Caco-2 (cell line): ENCODE measurements at regions not wholly inside any gene's neighbourhood (a gene's known extent, or its start where the extent isn't known, plus 50 kb on each side); places are given as distances from the start of the nearest gene placed in this dataset.

Experiments
- BruUV-seq: library from RNA; stranded (reverse); fragments of 400-500 nt; replicated peaks from 2 replicates; lab custom pipeline; 2021; lab: Mats Ljungman, UMichigan
- CTCF ChIA-PET: fragments of 300-600 bp; sonication (Branson Sonifier 250); formaldehyde crosslinking; loops from one replicate; lab custom pipeline; 2022; ENCODE audit warnings: antibody characterized with exemption; lab: Charles Lee
- POLR2A ChIA-PET: fragments of 300-600 bp; sonication (Branson Sonifier 250); formaldehyde crosslinking; loops from one replicate; lab custom pipeline; 2022; ENCODE audit warnings: antibody characterized with exemption; lab: Charles Lee
- DNase-seq, 2 experiments: peaks; one replicate each; pipeline versions ENCODE4 v3.0.0 to v3.0.0-alpha.2; 2020 to 2022
- H3K27me3 ChIP-seq: replicated peaks from 2 replicates; pipeline ENCODE4 v1.6.0; 2011; ENCODE audit warnings: low read length; ENCODE audit not compliant: control insufficient read depth, insufficient read depth
- H3K36me3 ChIP-seq: 2 replicates; pipeline ENCODE4 v1.5.1; 2011; ENCODE audit warnings: low read length; ENCODE audit not compliant: control insufficient read depth, insufficient read depth
- H3K4me1 ChIP-seq: fragments of 250-450 bp; sonication (Bioruptor Pico); 2 replicates; pipeline ENCODE4 v1.5.1; 2020; ENCODE audit warnings: mild to moderate bottlenecking
- H3K4me3 ChIP-seq: 2 replicates; pipeline ENCODE4 v1.5.1; 2011; ENCODE audit warnings: low read depth, mild to moderate bottlenecking, control low read depth, low read length
- H3K9me3 ChIP-seq: fragments of 250-450 bp; sonication (Bioruptor Pico); 2 replicates; pipeline ENCODE4 v1.5.1; 2020; ENCODE audit warnings: mild to moderate bottlenecking, moderate library complexity
- H3K27ac Mint-ChIP-seq: one replicate; pipeline ENCODE4 v1.8.0; 2022; ENCODE audit warnings: mixed read lengths; ENCODE audit not compliant: unreplicated experiment
- H3K27me3 Mint-ChIP-seq: one replicate; pipeline ENCODE4 v1.8.0; 2022; ENCODE audit warnings: mixed read lengths; ENCODE audit not compliant: insufficient read depth, unreplicated experiment
- H3K36me3 Mint-ChIP-seq: one replicate; pipeline ENCODE4 v1.8.0; 2022; ENCODE audit warnings: mild to moderate bottlenecking, mixed read lengths; ENCODE audit not compliant: insufficient read depth, unreplicated experiment
- H3K4me1 Mint-ChIP-seq: one replicate; pipeline ENCODE4 v1.8.0; 2022; ENCODE audit warnings: low read depth, mixed read lengths; ENCODE audit not compliant: unreplicated experiment
- H3K4me3 Mint-ChIP-seq: one replicate; pipeline ENCODE4 v1.8.0; 2022; ENCODE audit warnings: mild to moderate bottlenecking, moderate library complexity, mixed read lengths; ENCODE audit not compliant: unreplicated experiment
- H3K9me3 Mint-ChIP-seq: one replicate; pipeline ENCODE4 v1.8.0; 2022; ENCODE audit warnings: mixed read lengths; ENCODE audit not compliant: unreplicated experiment
- CTCF ChIP-seq, 2 experiments: fragments of 200-600 bp in 1 of 2; IDR thresholded peaks; 1 replicate in 1 of 2; 2 replicates in 1 of 2; pipeline versions ENCODE4 v1.5.1 to v1.8.0; 2011 to 2022; ENCODE audit warnings: antibody characterized with exemption in 1 of 2, control low read depth in 1 of 2, inconsistent platforms in 1 of 2, low read depth in 1 of 2, low read length in 1 of 2, mild to moderate bottlenecking in 1 of 2, moderate library complexity in 1 of 2; ENCODE audit not compliant: insufficient read depth in 1 of 2, severe bottlenecking in 1 of 2, unreplicated experiment in 1 of 2
- intact Hi-C: fragments of 100-400 bp; cut with micrococcal nuclease; formaldehyde crosslinking; loops from one replicate; pipeline ENCODE4 v1.10.0; 2022; ENCODE audit not compliant: unreplicated experiment

- Mint-ChIP-seq H3K9me3 (peaks cover 24% of the 10 kb centered on the region), H3K36me3 (no peaks in the 10 kb centered on the region), H3K4me3 (no peak overlapping the region), H3K27me3 (no peaks in the 10 kb centered on the region), H3K4me1 (peaks cover 5% of the 10 kb centered on the region), H3K27ac (no peak overlapping the region)
- POLR2A ChIA-PET, result no interaction called here
- Histone ChIP-seq H3K9me3 (no peaks in the 10 kb centered on the region; the same call in 1 of the 2 replicates), H3K4me1 (peaks cover 2% of the 10 kb centered on the region), H3K36me3 (no peaks in the 10 kb centered on the region), H3K27me3 (no peaks in the 10 kb centered on the region), H3K4me3 (no peak overlapping the region)
- intact Hi-C loops, result no loop called here
- no TSS peak for BruUV-seq
- DNase-seq, result no peak
- TF ChIP-seq CTCF (IDR thresholded peaks at IDR 0.05; ENCODE audit: insufficient read depth in 1 of 2, low read depth in 1 of 2, low read length in 1 of 2, severe bottlenecking in 1 of 2, unreplicated experiment in 1 of 2), result no peak
- CTCF ChIA-PET, result no interaction called here
Measured at GRCh38 chr13:95497381-95497807, 55.1 kb upstream of the CLDN10 start.

- ChIA-PET POLR2A (no interaction called here), CTCF (no interaction called here)
- H3K9me3 ChIP-seq, result no peaks in the 10 kb centered on the region; the same call in 1 of the 2 replicates
- Mint-ChIP-seq H3K27ac (no peak overlapping the region), H3K36me3 (no peaks in the 10 kb centered on the region), H3K4me1 (no peaks in the 10 kb centered on the region), H3K4me3 (no peak overlapping the region), H3K27me3 (no peaks in the 10 kb centered on the region), H3K9me3 (peaks cover 24% of the 10 kb centered on the region)
- H3K36me3 ChIP-seq, result no peaks in the 10 kb centered on the region
- no peaks in the 10 kb centered on the region for H3K27me3 ChIP-seq
- no peak for TF ChIP-seq CTCF (IDR thresholded peaks at IDR 0.05; ENCODE audit: insufficient read depth in 1 of 2, low read depth in 1 of 2, low read length in 1 of 2, severe bottlenecking in 1 of 2, unreplicated experiment in 1 of 2)
- BruUV-seq, result no TSS peak
- H3K4me1 ChIP-seq, result no peaks in the 10 kb centered on the region
- no peak overlapping the region for H3K4me3 ChIP-seq
- no peak for DNase-seq
- intact Hi-C loops, result no loop called here
Measured at GRCh38 chr13:95498886-95499285, 53.6 kb upstream of the CLDN10 start.

- POLR2A ChIA-PET, result no interaction called here
- H3K27me3 ChIP-seq, result no peaks in the 10 kb centered on the region
- Mint-ChIP-seq H3K4me1 (no peaks in the 10 kb centered on the region), H3K27ac (no peak overlapping the region), H3K9me3 (peaks cover 24% of the 10 kb centered on the region), H3K27me3 (no peaks in the 10 kb centered on the region), H3K4me3 (no peak overlapping the region), H3K36me3 (no peaks in the 10 kb centered on the region)
- DNase-seq, result no peak
- no peaks in the 10 kb centered on the region for H3K4me1 ChIP-seq
- no peak overlapping the region for H3K4me3 ChIP-seq
- intact Hi-C loops, result no loop called here
- BruUV-seq, result no TSS peak
- H3K36me3 ChIP-seq, result no peaks in the 10 kb centered on the region
- no peak for TF ChIP-seq CTCF (IDR thresholded peaks at IDR 0.05; ENCODE audit: insufficient read depth in 1 of 2, low read depth in 1 of 2, low read length in 1 of 2, severe bottlenecking in 1 of 2, unreplicated experiment in 1 of 2)
- H3K9me3 ChIP-seq, result no peaks in the 10 kb centered on the region; the same call in 1 of the 2 replicates
- CTCF ChIA-PET, result no interaction called here
Measured at GRCh38 chr13:95499811-95500712, 52.5 kb upstream of the CLDN10 start.
